ENCODE measurements at regions not wholly inside any gene's neighbourhood (a gene's known extent, or its start where the extent isn't known, plus 50 kb on each side); places are given as distances from the start of the nearest gene placed in this dataset.

- TF ChIP-seq CTCF (conservative IDR thresholded peaks at IDR 0.05; ENCODE audit: low read depth, low read length) (no peak), EZH2 (IDR thresholded peaks at IDR 0.05; ENCODE audit: low read length, unreplicated experiment) (no peak), EZH2phosphoT487 (IDR thresholded peaks at IDR 0.05; ENCODE audit: borderline replicate concordance, low read length) (no peak)
Measured at GRCh38 chr11:29802522-29802921, 214.3 kb downstream of the KCNA4 start.
